Activated CD8-positive, alpha-beta memory T cell treated with anti-CD3 and anti-CD28 coated beads, Interleukin-2, amount 10 ng/mL, durations not matched to agents 7 days and 5 days (primary cell): ENCODE measurements at regions not wholly inside any gene's neighbourhood (a gene's known extent, or its start where the extent isn't known, plus 50 kb on each side); places are given as distances from the start of the nearest gene placed in this dataset.

Source experiments
- ATAC-seq: fragments of 150-1000 bp; cut with Tn5 transposase; one replicate; pipeline ENCODE4 v1.10.0; 2021; ENCODE audit warnings: moderate library complexity
- CTCF ChIA-PET: fragments of 350-600 bp; sonication (Branson Sonifier 250); formaldehyde crosslinking; loops from one replicate; lab custom pipeline; 2021; ENCODE audit warnings: antibody characterized with exemption; lab: Charles Lee
- DNase-seq: peaks from one replicate; pipeline ENCODE4 v3.0.0-alpha.2; 2020
- H3K27ac Mint-ChIP-seq: one replicate; pipeline ENCODE4 v1.8.0; 2021; ENCODE audit warnings: mild to moderate bottlenecking, mixed read lengths
- H3K27me3 Mint-ChIP-seq: one replicate; pipeline ENCODE4 v1.8.0; 2021; ENCODE audit warnings: mixed read lengths
- H3K36me3 Mint-ChIP-seq: one replicate; pipeline ENCODE4 v1.8.0; 2021; ENCODE audit warnings: mild to moderate bottlenecking, mixed read lengths
- H3K4me1 Mint-ChIP-seq: one replicate; pipeline ENCODE4 v1.8.0; 2021; ENCODE audit warnings: mixed read lengths
- H3K4me3 Mint-ChIP-seq: one replicate; pipeline ENCODE4 v1.8.0; 2021; ENCODE audit warnings: mild to moderate bottlenecking, moderate library complexity, mixed read lengths
- H3K9me3 Mint-ChIP-seq: one replicate; pipeline ENCODE4 v1.8.0; 2022; ENCODE audit warnings: low read depth, mixed read lengths

DNA sequence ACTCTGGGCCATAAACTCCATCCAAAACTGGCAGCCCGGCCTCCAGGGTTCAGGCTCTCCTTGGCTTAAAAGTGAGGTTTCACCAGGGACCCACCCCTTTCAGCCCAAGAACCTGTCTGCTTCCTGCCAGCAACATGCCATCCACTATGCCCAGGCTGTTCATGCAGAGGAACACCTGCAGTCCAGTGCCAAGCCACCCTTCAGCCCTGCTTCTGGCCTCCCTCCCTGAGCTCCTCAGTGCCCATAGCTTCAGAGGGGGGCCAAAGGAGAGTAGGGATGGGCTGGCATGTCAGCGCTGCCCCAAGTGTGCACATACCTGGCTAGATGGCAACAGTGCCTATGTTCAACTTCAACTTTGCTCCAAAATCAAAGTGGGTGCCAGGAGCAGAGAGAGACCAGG lies 166.9 kb upstream of the MRPS30 start:
- Mint-ChIP-seq H3K27me3 (no peaks in the 10 kb centered on the region), H3K9me3 (no peaks in the 10 kb centered on the region), H3K36me3 (no peaks in the 10 kb centered on the region), H3K4me3 (no peak overlapping the region), H3K27ac (no peak overlapping the region), H3K4me1 (no peaks in the 10 kb centered on the region)
- ATAC-seq (no peak), DNase-seq (no peak)
- CTCF ChIA-PET, result no interaction called here

DNA sequence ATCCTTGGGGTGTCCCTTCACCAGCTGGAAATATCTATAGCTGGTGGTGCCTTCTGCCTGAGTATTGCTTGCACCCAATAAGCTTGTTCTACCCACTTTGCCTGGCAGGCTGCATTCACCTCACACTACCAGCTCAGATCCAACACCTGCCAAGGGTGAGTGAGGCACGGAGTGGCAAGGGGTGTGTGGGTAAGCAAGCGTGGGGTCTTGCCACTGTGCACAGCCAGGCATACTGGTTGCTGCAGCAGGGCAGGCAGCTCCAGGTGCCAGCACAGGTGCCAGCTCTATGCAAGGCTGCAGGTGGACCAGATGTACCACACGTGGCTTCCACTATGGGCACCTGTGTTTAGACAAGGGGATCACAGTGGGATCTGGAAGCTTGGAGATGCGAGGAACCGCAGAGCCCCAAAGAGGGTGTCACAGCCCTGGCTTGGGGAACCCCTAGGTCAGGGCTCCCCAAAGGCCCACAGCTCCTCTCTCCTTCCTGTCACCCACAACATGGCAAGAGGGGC lies 167.7 kb upstream of the MRPS30 start:
- ATAC-seq, result no peak

DNA sequence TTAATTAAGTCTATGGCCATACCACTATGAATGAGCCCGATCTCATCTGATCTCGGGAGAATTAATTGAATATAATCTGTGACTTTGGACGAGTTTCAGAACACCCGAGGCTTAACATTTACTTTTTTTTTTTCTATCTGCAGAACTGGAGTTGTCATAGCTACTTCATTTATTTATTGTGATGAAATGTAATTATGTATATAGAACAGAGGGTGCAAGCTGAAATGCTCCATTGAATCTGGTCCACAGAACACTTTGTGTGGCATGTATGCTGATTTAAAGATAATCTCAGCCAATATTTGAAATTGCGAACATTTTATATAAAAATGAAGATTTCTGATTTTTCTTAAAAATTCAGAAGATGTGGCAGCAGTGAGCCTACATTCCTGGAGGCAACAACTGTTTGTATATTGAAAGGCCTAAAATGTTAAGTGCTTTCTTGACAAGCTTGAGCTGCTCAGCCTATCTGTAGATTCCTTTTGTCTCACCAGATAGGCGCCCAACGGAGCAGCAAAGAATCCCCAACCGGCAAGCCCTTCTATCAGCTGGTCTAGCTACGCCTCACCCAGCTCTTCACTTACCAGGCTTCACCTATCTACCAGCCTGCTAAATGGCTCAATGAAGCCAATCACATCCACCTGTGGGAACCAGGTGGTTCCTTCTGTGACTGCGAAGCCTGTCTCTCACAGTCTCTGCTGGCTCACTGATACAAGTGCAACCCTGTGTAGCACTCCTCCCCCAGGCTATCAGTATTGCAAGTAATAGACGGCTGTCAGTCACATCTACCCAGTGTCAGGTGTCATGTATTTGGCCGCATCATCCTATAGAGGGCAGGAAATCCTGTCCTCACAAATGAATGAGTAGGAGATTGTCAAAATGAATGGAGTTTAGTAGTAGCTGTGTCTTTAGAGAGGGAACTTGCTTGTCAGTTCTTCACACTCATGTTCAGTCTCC lies 170.6 kb upstream of the MRPS30 start:
- Mint-ChIP-seq H3K4me1 (no peaks in the 10 kb centered on the region), H3K4me3 (no peak overlapping the region), H3K9me3 (no peaks in the 10 kb centered on the region), H3K36me3 (no peaks in the 10 kb centered on the region), H3K27ac (no peak overlapping the region), H3K27me3 (no peaks in the 10 kb centered on the region)
- CTCF ChIA-PET, result no interaction called here
- no peak for DNase-seq
- ATAC-seq, result no peak

More for the DNA sequence above, 167.7 kb upstream of the MRPS30 start:
- H3K9me3 Mint-ChIP-seq, result no peaks in the 10 kb centered on the region
- no peaks in the 10 kb centered on the region for H3K27me3 Mint-ChIP-seq
- H3K27ac Mint-ChIP-seq, result no peak overlapping the region
- H3K4me3 Mint-ChIP-seq, result no peak overlapping the region
- H3K4me1 Mint-ChIP-seq, result no peaks in the 10 kb centered on the region
- H3K36me3 Mint-ChIP-seq, result no peaks in the 10 kb centered on the region
- no peak for DNase-seq
- CTCF ChIA-PET, result no interaction called here

DNA sequence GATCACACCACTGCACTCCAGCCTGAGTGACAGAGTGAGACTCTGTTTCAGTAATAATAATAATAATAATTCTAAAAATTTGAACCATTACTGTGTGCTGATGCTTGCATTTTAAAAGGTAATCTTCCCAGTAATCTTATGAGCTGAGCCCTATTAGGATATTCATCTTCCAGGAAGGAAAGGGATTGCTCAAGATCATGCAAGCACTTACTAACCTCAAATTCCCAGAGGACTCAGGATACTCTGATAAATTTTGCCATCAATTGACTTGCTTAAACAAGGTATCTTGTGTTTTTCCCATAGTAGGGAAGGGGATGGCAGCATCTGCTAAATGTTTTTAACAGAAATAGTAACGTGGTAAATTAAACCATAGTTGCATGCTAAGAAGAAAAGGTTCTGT lies 176.4 kb upstream of the MRPS30 start:
- Mint-ChIP-seq H3K36me3 (no peaks in the 10 kb centered on the region), H3K9me3 (peaks cover 4% of the 10 kb centered on the region), H3K4me3 (no peak overlapping the region), H3K27ac (no peak overlapping the region), H3K4me1 (no peaks in the 10 kb centered on the region), H3K27me3 (no peaks in the 10 kb centered on the region)
- ATAC-seq, result no peak
- CTCF ChIA-PET, result no interaction called here
- no peak for DNase-seq

DNA sequence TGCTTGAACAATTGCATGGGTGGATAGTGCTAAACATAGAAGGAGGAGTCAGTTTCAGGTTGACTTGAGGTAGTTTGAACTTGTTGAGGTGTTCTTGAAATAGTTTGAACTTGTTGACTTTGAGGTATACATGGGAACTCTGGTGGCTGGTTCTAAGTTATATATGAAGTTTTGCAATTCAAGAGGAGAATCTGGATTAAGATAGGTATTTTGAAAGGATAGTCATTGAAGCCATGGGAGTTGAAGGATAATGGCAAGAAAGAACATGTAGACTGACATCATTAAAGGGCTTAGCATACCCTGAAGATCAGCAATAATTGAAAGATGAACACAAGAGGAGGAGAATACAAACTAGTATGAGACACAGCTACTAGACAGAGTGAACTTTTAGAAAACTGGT lies 181.9 kb upstream of the MRPS30 start:
- H3K4me1 Mint-ChIP-seq, result no peaks in the 10 kb centered on the region
- CTCF ChIA-PET, result no interaction called here
- ATAC-seq (no peak), DNase-seq (no peak)
- no peak overlapping the region for H3K4me3 Mint-ChIP-seq
- no peaks in the 10 kb centered on the region for H3K27me3 Mint-ChIP-seq
- H3K9me3 Mint-ChIP-seq, result peaks cover 4% of the 10 kb centered on the region
- H3K27ac Mint-ChIP-seq, result no peak overlapping the region
- no peaks in the 10 kb centered on the region for H3K36me3 Mint-ChIP-seq

DNA sequence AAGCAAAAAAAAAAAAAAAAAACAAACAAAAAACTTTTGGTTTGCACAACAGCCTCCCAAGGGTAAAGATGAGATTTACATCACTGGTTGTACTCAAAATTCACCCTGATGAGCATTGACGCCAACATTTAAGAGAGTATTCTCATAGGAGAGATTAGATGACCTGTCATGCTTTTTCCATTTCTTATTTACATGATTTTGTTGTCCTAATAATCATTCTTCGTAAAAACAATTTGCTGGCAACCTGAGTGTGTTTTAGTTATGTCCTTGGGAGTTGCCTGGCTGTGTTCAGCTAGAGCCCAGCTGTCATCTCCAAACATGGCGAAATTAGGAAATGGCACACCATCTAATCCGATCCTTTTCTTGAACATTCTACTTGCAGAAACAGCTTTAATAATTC lies 186.4 kb upstream of the MRPS30 start:
- DNase-seq, result no peak
- Mint-ChIP-seq H3K27ac (no peak overlapping the region), H3K36me3 (no peaks in the 10 kb centered on the region), H3K4me3 (no peak overlapping the region), H3K27me3 (no peaks in the 10 kb centered on the region), H3K9me3 (no peaks in the 10 kb centered on the region), H3K4me1 (no peaks in the 10 kb centered on the region)
- CTCF ChIA-PET, result no interaction called here
- ATAC-seq, result no peak

DNA sequence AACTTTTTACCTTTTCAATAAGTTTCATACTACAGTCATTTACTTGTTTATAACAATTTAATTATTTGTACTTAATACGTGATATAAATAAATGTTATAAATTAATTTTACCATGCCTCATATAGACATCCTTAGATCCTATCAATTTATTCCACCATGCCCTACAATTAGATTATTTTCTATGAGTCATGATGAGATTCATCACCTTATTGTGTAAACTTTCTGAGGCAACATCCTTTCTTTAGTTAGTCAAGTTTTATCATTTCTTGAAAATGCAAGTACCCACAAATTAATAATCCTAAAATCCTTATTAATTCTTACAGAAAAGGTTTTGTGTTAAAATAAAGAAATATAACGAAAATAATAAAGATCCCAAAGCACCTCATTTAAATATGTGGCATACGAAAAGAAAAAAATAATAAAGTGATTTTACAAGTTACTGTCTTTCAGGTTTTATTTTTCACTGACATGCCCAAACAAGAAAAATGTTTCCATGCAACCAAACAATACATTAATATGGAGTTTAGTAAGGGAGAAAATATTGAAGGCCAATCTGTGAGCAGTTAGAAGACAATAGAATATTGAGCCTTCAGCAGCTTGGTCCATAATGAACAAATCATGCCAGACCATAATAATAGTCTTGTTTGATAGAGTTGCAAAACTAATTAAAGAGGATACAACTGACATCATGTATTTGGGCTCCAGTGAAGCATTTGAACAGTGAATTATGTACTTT lies 188.7 kb upstream of the MRPS30 start:
- H3K4me3 Mint-ChIP-seq, result no peak overlapping the region
- H3K27me3 Mint-ChIP-seq, result no peaks in the 10 kb centered on the region
- H3K36me3 Mint-ChIP-seq, result no peaks in the 10 kb centered on the region
- H3K4me1 Mint-ChIP-seq, result no peaks in the 10 kb centered on the region
- ATAC-seq, result no peak
- no peak for DNase-seq
- H3K27ac Mint-ChIP-seq, result no peak overlapping the region
- CTCF ChIA-PET, result no interaction called here
- H3K9me3 Mint-ChIP-seq, result no peaks in the 10 kb centered on the region

DNA sequence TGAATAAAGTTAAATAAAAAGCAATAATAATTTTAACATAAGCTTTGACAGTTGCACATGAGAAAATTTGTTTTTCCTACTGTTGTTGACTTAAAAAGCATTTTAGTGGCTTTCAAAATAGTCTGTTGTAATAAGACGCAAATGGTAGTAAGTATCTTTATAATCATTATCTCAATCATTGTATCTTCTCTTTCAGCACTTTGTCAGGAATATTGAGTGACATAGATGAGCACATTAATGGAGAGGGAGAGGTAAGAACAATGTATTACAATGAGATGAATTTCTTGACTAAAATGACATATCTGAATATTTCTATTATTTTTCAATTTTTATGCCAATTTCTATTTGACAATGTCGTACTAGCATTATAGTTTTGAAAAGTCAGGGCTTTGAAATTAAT lies 193.9 kb upstream of the MRPS30 start:
- Mint-ChIP-seq H3K4me3 (no peak overlapping the region), H3K4me1 (no peaks in the 10 kb centered on the region), H3K27ac (no peak overlapping the region), H3K27me3 (no peaks in the 10 kb centered on the region), H3K36me3 (no peaks in the 10 kb centered on the region), H3K9me3 (no peaks in the 10 kb centered on the region)
- DNase-seq, result no peak
- ATAC-seq, result no peak
- CTCF ChIA-PET, result no interaction called here

DNA sequence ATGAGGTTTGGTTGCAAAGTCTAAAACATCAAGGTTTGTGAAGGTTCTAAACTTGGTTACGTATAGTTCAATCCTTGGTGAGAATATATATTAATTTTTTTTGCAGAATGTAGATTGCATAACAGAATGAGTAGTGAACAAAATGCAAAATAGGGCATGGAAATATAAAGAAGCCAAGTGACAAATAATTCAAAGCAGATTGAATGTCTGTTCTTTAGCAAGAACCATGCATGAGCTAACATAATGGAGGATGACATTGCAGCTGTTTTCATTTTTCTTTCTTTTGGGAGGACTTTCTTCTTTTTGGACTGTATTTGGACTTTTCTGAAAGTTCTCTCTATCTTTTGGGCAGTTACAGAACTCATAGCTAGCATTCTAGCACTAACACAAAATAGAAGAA lies 194.8 kb upstream of the MRPS30 start:
- Mint-ChIP-seq H3K36me3 (no peaks in the 10 kb centered on the region), H3K4me1 (no peaks in the 10 kb centered on the region), H3K27ac (no peak overlapping the region), H3K4me3 (no peak overlapping the region), H3K27me3 (no peaks in the 10 kb centered on the region), H3K9me3 (no peaks in the 10 kb centered on the region)
- ATAC-seq, result no peak
- DNase-seq, result no peak
- CTCF ChIA-PET, result no interaction called here

DNA sequence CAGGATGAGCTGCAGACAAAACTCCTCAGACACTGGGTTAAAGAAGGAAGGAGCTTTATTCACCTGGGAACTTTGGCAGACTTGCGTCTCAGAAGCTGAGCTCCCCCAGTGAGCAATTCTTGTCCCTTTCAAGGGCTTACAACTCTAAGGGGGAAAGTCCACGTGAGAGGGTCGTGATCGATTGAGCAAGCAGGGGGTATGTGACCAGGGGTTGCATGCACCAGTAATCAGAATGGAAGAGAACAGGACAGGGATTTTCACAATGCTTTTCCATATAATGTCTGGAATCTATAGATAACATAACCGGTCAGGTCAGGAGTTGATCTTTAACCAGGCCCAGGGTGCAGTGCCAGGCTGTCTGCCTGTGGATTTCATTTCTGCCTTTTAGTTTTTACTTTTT lies 202.8 kb upstream of the MRPS30 start:
- no peak overlapping the region for H3K27ac Mint-ChIP-seq
- no peak overlapping the region for H3K4me3 Mint-ChIP-seq
- no peaks in the 10 kb centered on the region for H3K36me3 Mint-ChIP-seq
- no peak for DNase-seq
- H3K4me1 Mint-ChIP-seq, result no peaks in the 10 kb centered on the region
- H3K9me3 Mint-ChIP-seq, result peaks cover 5% of the 10 kb centered on the region
- H3K27me3 Mint-ChIP-seq, result no peaks in the 10 kb centered on the region
- CTCF ChIA-PET, result no interaction called here
- no peak for ATAC-seq

DNA sequence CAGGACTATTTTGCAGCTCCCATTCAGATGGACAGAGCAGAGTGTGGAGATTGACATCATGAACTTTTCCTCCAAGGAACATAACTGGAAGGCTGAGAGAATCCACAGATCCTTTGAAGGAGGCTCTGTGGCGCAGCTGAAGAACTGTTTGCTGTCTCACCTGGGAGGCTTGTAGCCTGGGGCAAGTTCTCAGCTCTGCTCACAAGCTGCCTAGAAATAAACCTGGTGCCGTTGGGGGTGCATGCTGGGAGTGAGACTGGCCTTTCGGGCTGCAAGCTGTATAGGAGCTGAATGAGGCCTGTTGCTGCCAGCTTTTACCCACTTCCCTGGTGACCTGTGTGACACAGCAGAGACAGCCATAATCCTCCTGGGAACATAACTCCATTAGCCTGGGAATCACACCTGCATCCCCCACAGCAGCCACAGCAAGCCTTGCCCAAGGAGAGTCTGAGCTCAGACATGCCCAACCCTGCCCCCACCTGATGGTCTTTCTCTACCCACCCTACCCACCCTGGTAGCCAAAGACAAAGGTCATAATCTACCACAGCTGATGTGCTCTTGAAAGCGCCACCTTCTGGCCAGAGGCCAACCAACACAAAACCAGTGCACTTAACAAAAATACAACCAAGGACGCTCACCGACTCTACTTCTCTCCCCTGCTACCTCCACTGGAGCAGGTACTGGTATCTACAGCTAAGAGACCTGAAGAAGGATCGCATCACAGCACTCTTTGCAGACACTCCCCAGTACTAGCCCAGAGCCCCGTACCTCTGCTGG lies 205.1 kb upstream of the MRPS30 start:
- Mint-ChIP-seq H3K27ac (no peak overlapping the region), H3K4me3 (no peak overlapping the region), H3K27me3 (no peaks in the 10 kb centered on the region), H3K9me3 (peaks cover 6% of the 10 kb centered on the region), H3K36me3 (no peaks in the 10 kb centered on the region), H3K4me1 (no peaks in the 10 kb centered on the region)
- DNase-seq (no peak), ATAC-seq (no peak)
- CTCF ChIA-PET, result no interaction called here

DNA sequence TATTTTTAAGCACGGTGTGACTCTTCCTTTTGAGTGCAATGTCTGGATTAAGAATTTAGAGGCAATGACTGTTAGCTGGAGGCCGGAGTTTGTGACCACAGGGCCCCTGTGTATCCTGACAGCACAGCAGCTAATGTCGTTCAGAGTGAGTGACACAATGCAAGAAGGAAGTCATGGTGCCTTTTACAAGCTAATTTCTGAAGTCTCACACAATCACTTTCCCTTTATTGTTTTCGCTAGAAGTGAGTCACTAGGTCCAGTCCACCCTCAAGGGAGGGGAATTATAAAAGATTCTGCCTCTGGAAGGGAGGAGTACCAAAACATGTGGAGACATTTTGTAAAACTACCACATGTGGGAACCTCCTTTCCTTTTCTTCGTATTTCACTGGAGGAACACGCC lies 185.5 kb upstream of the FGF10 start:
- no peak for DNase-seq
- no peak overlapping the region for H3K4me3 Mint-ChIP-seq
- H3K9me3 Mint-ChIP-seq, result peaks cover 7% of the 10 kb centered on the region
- H3K36me3 Mint-ChIP-seq, result no peaks in the 10 kb centered on the region
- H3K27me3 Mint-ChIP-seq, result no peaks in the 10 kb centered on the region
- no peak for ATAC-seq
- CTCF ChIA-PET, result no interaction called here
- no peaks in the 10 kb centered on the region for H3K4me1 Mint-ChIP-seq
- no peak overlapping the region for H3K27ac Mint-ChIP-seq

DNA sequence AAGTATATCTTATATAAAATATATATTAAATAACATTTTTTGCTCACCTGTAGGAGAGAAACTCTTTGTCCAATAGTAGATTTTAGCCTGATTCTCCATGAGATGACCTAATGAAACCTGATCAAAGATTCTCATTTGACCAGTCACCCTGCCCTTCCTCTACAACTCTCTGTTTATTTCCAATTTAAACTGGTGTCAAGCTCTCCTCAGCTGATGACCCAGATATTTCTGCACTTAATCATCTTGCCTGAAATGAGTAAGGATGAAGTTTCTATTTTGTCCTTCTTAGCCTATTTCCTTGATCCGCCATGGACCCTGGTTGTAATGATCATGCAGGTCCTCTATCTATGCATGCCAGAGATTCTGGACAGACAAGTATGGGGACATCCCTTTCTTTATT lies 179.3 kb upstream of the FGF10 start:
- Mint-ChIP-seq H3K4me1 (no peaks in the 10 kb centered on the region), H3K4me3 (no peak overlapping the region), H3K9me3 (peaks cover 6% of the 10 kb centered on the region), H3K27me3 (no peaks in the 10 kb centered on the region), H3K27ac (no peak overlapping the region), H3K36me3 (no peaks in the 10 kb centered on the region)
- no peak for ATAC-seq
- CTCF ChIA-PET, result no interaction called here
- no peak for DNase-seq
